ENCODE measurements at regions not wholly inside any gene's neighbourhood (a gene's known extent, or its start where the extent isn't known, plus 50 kb on each side); places are given as distances from the start of the nearest gene placed in this dataset.

DNA sequence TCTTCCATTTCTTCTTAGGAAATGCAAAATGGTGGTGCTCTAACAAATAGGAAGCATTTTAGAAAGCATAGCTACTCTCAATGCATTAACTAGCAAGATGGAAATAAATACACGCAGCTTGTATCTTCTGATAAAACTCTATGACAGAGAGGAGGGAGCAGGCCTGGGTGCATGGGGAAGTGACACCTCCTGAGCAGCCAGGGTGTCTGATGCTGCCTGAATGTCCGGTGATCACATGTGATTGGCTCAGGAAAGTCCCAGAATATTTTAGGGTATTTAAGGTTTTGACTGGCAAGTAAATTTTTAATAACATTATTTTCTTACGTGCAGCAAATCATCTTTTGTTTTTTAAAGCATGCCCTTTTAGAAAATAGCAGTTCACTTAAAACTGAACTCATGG lies 261.0 kb upstream of the KLF6 start (continued):
- TF ChIP-seq, protein P1, sequence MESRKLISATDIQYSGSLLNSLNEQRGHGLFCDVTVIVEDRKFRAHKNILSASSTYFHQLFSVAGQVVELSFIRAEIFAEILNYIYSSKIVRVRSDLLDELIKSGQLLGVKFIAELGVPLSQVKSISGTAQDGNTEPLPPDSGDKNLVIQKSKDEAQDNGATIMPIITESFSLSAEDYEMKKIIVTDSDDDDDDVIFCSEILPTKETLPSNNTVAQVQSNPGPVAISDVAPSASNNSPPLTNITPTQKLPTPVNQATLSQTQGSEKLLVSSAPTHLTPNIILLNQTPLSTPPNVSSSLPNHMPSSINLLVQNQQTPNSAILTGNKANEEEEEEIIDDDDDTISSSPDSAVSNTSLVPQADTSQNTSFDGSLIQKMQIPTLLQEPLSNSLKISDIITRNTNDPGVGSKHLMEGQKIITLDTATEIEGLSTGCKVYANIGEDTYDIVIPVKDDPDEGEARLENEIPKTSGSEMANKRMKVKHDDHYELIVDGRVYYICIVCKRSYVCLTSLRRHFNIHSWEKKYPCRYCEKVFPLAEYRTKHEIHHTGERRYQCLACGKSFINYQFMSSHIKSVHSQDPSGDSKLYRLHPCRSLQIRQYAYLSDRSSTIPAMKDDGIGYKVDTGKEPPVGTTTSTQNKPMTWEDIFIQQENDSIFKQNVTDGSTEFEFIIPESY (IDR thresholded peaks at IDR 0.05), result no peak
- TF ChIP-seq FOXA1 (IDR thresholded peaks at IDR 0.05), result no peak
- no peak for TF ChIP-seq MAX (IDR thresholded peaks at IDR 0.05)
- TF ChIP-seq HNF4G (IDR thresholded peaks at IDR 0.05), result no peak
- TF ChIP-seq SP1 (IDR thresholded peaks at IDR 0.05), result no peak
- no peak for TF ChIP-seq FOXA2 (IDR thresholded peaks at IDR 0.05)

DNA sequence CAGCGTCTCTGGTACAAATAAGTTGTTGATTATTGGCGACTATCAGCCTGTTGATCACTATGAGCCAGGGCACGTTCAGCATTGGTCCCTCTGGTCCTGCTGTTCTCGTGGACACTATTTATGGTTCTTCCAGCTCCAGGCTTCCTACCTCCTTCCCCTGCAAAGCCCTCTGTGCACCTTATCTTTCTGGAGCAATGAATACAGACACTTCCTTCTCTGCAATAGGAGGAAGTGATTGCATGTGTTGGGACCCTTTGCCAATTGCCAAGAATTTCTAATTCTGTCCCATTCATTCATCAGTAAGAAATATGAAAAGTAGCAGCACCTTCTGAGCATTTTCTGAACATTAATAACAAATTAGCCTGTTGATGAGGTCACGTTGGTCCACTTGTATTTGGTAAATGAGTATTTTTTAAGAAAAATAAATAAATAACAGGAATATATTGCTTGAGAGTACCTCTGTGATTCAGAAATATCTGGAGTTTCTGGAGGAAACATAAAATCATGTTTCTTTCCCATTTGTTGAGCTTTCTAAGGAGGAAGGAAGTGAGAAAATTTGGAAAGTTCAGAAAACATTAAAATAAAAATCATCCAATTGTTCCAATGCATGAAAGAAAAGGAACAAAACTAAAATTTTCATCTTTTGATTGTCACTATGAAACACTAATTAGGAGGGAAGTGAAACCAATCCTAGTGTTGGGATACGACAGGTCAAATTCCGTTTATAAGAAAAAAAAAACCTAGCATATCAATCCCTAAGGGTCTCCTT lies 259.1 kb upstream of the KLF6 start:
- H3K27ac ChIP-seq (ENCODE audit: low read depth in 1 of 2, low read length in 2 of 2), result peak overlapping the region in 1 of 2 donors; percentile 19
- H3K9me3 ChIP-seq (ENCODE audit: control insufficient read depth in 4 of 4, low read length in 3 of 4), result peaks cover 0 to 18% (median 7%) of the 10 kb centered on the region in 4 donors
- no peak for DNase-seq (ENCODE audit: low spot score)
- no peaks in the 10 kb centered on the region for H3K36me3 ChIP-seq (ENCODE audit: control insufficient read depth in 4 of 4, insufficient read depth in 3 of 4, low read depth in 1 of 4, low read length in 3 of 4)
- H3K4me3 ChIP-seq (ENCODE audit: low read depth in 1 of 3, low read length in 3 of 3), result no peak overlapping the region
- no peak overlapping the region for H3K9ac ChIP-seq (ENCODE audit: low read depth in 1 of 2, low read length in 2 of 2)
- TF ChIP-seq JUND (IDR thresholded peaks at IDR 0.05) (no peak), REST (IDR thresholded peaks at IDR 0.05) (no peak), ATF3 (IDR thresholded peaks at IDR 0.05) (no peak), GABPA (IDR thresholded peaks at IDR 0.05 in 1 of 2, conservative IDR thresholded peaks at IDR 0.05 in 1 of 2) (no peak), YY1 (IDR thresholded peaks at IDR 0.05) (no peak), FOXA2 (IDR thresholded peaks at IDR 0.05) (no peak), HNF4G (IDR thresholded peaks at IDR 0.05) (no peak), HNF4A (conservative IDR thresholded peaks at IDR 0.05) (no peak), NR2F2 (IDR thresholded peaks at IDR 0.05) (peak; percentile 10), RAD21 (IDR thresholded peaks at IDR 0.05) (peak in 1 of 2 donors; percentile 24), MAX (IDR thresholded peaks at IDR 0.05) (no peak)
- TF ChIP-seq, protein P1 (IDR thresholded peaks at IDR 0.05), result no peak
- H3K27me3 ChIP-seq (ENCODE audit: control insufficient read depth in 4 of 4, insufficient read depth in 4 of 4, low read length in 3 of 4), result no peaks in the 10 kb centered on the region
- WGBS, result 70% methylated on average over 7 of the region's 7 CpGs
- no peaks in the 10 kb centered on the region for H3K4me1 ChIP-seq (ENCODE audit: control insufficient read depth in 4 of 4, insufficient read depth in 4 of 4, low read length in 3 of 4)

Measured in liver (tissue), 7 donors.